ENCODE measurements at regions not wholly inside any gene's neighbourhood (a gene's known extent, or its start where the extent isn't known, plus 50 kb on each side); places are given as distances from the start of the nearest gene placed in this dataset.

DNA sequence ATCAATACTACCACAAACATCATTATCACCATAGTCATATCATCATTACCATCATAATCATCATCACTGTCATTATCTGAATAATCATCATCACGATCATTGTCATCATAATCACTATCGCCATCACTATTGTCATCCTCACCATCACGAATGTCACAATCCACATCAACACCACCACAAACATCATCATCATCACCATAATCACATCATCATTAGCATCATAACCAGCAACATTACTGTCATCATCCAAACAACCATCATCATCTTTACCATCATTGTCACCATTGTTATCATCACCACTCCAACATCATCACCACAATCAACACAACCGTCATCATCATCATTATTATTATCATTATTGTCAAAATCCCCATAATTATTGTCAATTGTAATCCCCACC, 61.2 kb downstream of the MBD3L1 start:
- WGBS (ENCODE audit: extremely low coverage, insufficient read length, low lambda C conversion rate) = 100% methylated on average over 4 of the region's 4 CpGs
- Histone ChIP-seq H3K9me3 (ENCODE audit: control insufficient read depth, low read depth, low read length) (peaks cover 100% of the 10 kb centered on the region), H4K5ac (ENCODE audit: insufficient read length, low read depth, low read length) (no peak overlapping the region), H3K56ac (ENCODE audit: insufficient read length, low read depth, low read length) (no peak overlapping the region), H3K23me2 (ENCODE audit: insufficient read length, low read depth, low read length, poor library complexity, severe bottlenecking) (no peaks in the 10 kb centered on the region), H3K4ac (ENCODE audit: low read depth, low read length) (no peak overlapping the region), H2BK120ac (ENCODE audit: low read depth, low read length, poor library complexity, severe bottlenecking) (no peak overlapping the region), H4K91ac (ENCODE audit: insufficient read length, low read depth, low read length) (no peak overlapping the region), H2AFZ (ENCODE audit: low read length) (no peak overlapping the region), H3K4me2 (ENCODE audit: insufficient read depth, insufficient read length, low read length) (no peak overlapping the region), H3T11ph (ENCODE audit: low read length) (no peak overlapping the region), H2AK5ac (ENCODE audit: insufficient read length, low read length) (no peak overlapping the region), H3K9ac (ENCODE audit: extremely low read depth, insufficient read length, low read length) (no peak overlapping the region), H3K27ac (ENCODE audit: insufficient read length, low read depth, low read length) (no peak overlapping the region), H3K14ac (ENCODE audit: insufficient read depth, low read length) (no peak overlapping the region), H3K4me1 (ENCODE audit: insufficient read depth, low read length) (no peaks in the 10 kb centered on the region), H3K79me1 (ENCODE audit: insufficient read depth, low read depth, low read length, poor library complexity, severe bottlenecking) (no peaks in the 10 kb centered on the region), H2BK5ac (ENCODE audit: insufficient read length, low read length) (no peak overlapping the region), H2BK12ac (ENCODE audit: insufficient read length, low read depth, low read length) (no peak overlapping the region), H4K20me1 (ENCODE audit: control insufficient read depth, insufficient read depth, insufficient read length) (no peaks in the 10 kb centered on the region), H3K18ac (ENCODE audit: insufficient read length, low read depth, low read length) (no peak overlapping the region), H3K27me3 (ENCODE audit: insufficient read depth, low read length) (no peaks in the 10 kb centered on the region), H2BK20ac (ENCODE audit: low read depth, low read length, poor library complexity, severe bottlenecking) (no peak overlapping the region), H2BK15ac (ENCODE audit: low read depth, low read length) (no peak overlapping the region), H3K23ac (ENCODE audit: insufficient read length, low read depth, low read length) (no peak overlapping the region), H4K8ac (replicated peaks; ENCODE audit: insufficient read length, low read depth, low read length) (no peak overlapping the region), H3K79me2 (ENCODE audit: insufficient read depth, low read length) (no peaks in the 10 kb centered on the region)
- H3K27ac Mint-ChIP-seq = no peak overlapping the region
- TF ChIP-seq, protein P1, sequence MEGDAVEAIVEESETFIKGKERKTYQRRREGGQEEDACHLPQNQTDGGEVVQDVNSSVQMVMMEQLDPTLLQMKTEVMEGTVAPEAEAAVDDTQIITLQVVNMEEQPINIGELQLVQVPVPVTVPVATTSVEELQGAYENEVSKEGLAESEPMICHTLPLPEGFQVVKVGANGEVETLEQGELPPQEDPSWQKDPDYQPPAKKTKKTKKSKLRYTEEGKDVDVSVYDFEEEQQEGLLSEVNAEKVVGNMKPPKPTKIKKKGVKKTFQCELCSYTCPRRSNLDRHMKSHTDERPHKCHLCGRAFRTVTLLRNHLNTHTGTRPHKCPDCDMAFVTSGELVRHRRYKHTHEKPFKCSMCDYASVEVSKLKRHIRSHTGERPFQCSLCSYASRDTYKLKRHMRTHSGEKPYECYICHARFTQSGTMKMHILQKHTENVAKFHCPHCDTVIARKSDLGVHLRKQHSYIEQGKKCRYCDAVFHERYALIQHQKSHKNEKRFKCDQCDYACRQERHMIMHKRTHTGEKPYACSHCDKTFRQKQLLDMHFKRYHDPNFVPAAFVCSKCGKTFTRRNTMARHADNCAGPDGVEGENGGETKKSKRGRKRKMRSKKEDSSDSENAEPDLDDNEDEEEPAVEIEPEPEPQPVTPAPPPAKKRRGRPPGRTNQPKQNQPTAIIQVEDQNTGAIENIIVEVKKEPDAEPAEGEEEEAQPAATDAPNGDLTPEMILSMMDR (conservative IDR thresholded peaks at IDR 0.05) = no peak
- peaks cover 0 to 3% (median 2%) of the 10 kb centered on the region in 3 experiments; a peak in 2 of 7 replicates for H3K36me3 Mint-ChIP-seq (ENCODE audit: insufficient read depth in 1 of 3, low read depth in 3 of 3)
- peaks cover 3% of the 10 kb centered on the region; the same call in 1 of the 2 replicates for H3K27me3 Mint-ChIP-seq (ENCODE audit: low read depth)
- H3K4me3 Mint-ChIP-seq = no peak overlapping the region
- no peaks in the 10 kb centered on the region for H3K4me1 Mint-ChIP-seq
- H3K9me3 Mint-ChIP-seq = no peaks in the 10 kb centered on the region; a peak in 1 of 5 replicates
- DNase-seq = no peak
